OCI-LY7 (cell line): ENCODE measurements at regions not wholly inside any gene's neighbourhood (a gene's known extent, or its start where the extent isn't known, plus 50 kb on each side); places are given as distances from the start of the nearest gene placed in this dataset.

Source experiments
- BruUV-seq: library from RNA; stranded (reverse); fragments of 400-500 nt; replicated peaks from 2 replicates; lab custom pipeline; 2021; lab: Mats Ljungman, UMichigan
- CTCF ChIA-PET: fragments of 300-600 bp; sonication (Branson Sonifier 250); formaldehyde crosslinking; loops from one replicate; lab custom pipeline; 2022; ENCODE audit warnings: antibody characterized with exemption; ENCODE audit not compliant: unreplicated experiment; lab: Charles Lee
- POLR2A ChIA-PET: fragments of 300-600 bp; sonication (Branson Sonifier 250); formaldehyde crosslinking; loops from one replicate; lab custom pipeline; 2022; ENCODE audit warnings: antibody characterized with exemption; lab: Charles Lee
- DNase-seq: peaks from one replicate; pipeline ENCODE4 v3.0.0-alpha.2; 2015; ENCODE audit warnings: low spot score
- H2AFZ ChIP-seq: fragments of 200-600 bp; sonication (generic), shearing (Covaris generic); 2 replicates; pipeline ENCODE4 v1.6.1; 2014; ENCODE audit warnings: mild to moderate bottlenecking, antibody characterized with exemption, low read length, moderate library complexity
- H3K27ac ChIP-seq: fragments of 200-600 bp; sonication (generic); 2 replicates; pipeline ENCODE4 v1.5.1; 2014; ENCODE audit warnings: mixed run types, low read depth, mild to moderate bottlenecking, moderate library complexity, low read length, inconsistent platforms; ENCODE audit not compliant: poor library complexity, severe bottlenecking
- H3K36me3 ChIP-seq: fragments of 200-600 bp; sonication (generic); 2 replicates; pipeline ENCODE4 v1.6.1; 2014; ENCODE audit warnings: mild to moderate bottlenecking, antibody characterized with exemption, low read length, moderate library complexity, mixed read lengths; ENCODE audit not compliant: insufficient read depth
- H3K4me1 ChIP-seq: fragments of 200-600 bp; sonication (generic); 2 replicates; pipeline ENCODE4 v1.5.1; 2014; ENCODE audit warnings: mild to moderate bottlenecking, low read length; ENCODE audit not compliant: insufficient read depth, poor library complexity, severe bottlenecking
- H3K4me2 ChIP-seq: fragments of 200-600 bp; sonication (generic); 2 replicates; pipeline ENCODE4 v1.6.1; 2014; ENCODE audit warnings: mild to moderate bottlenecking, low read length
- H3K4me3 ChIP-seq: fragments of 200-600 bp; sonication (generic); 2 replicates; pipeline ENCODE4 v1.5.1; 2014; ENCODE audit warnings: mild to moderate bottlenecking, low read depth, low read length; ENCODE audit not compliant: poor library complexity, severe bottlenecking
- H3K79me2 ChIP-seq: fragments of 200-600 bp; sonication (generic); 2 replicates; pipeline ENCODE4 v1.6.1; 2016; ENCODE audit warnings: low read depth, mild to moderate bottlenecking, low read length, moderate library complexity, mixed read lengths; ENCODE audit not compliant: insufficient read depth
- H3K9me2 ChIP-seq: fragments of 200-600 bp; sonication (generic); 2 replicates; pipeline ENCODE4 v1.6.1; 2016; ENCODE audit warnings: mild to moderate bottlenecking, low read length, mixed read lengths; ENCODE audit not compliant: insufficient read depth
- H3K9me3 ChIP-seq: fragments of 200-600 bp; sonication (generic); 2 replicates; pipeline ENCODE4 v1.6.1; 2014; ENCODE audit warnings: mild to moderate bottlenecking, mixed run types, low read length, mixed read lengths
- H4K20me1 ChIP-seq: fragments of 200-600 bp; sonication (generic); 2 replicates; pipeline ENCODE4 v1.6.1; 2014; ENCODE audit warnings: mild to moderate bottlenecking, antibody characterized with exemption, low read length, moderate library complexity, mixed read lengths; ENCODE audit not compliant: insufficient read depth
- EZH2phosphoT487 ChIP-seq: fragments of 200-600 bp; sonication (generic); IDR thresholded peaks from 2 replicates; pipeline ENCODE4 v1.6.1; 2018; ENCODE audit warnings: low read depth, borderline replicate concordance, mild to moderate bottlenecking, mixed run types, antibody characterized with exemption, low read length, moderate library complexity, mixed read lengths
- intact Hi-C: fragments of 100-400 bp; cut with micrococcal nuclease; formaldehyde crosslinking; loops from one replicate; pipeline ENCODE4 v1.10.0; 2022; ENCODE audit not compliant: unreplicated experiment
- TF ChIP-seq, protein P1 (sequence below): fragments of 200-600 bp; sonication (generic); conservative IDR thresholded peaks from 2 replicates; pipeline ENCODE4 v1.5.1; 2014; ENCODE audit warnings: mild to moderate bottlenecking, antibody characterized with exemption, low read length, moderate library complexity, mixed read lengths

GRCh38 chr17:34116306-34116705, 138.8 kb upstream of the CCL2 start:
- Histone ChIP-seq H3K4me1 (no peaks in the 10 kb centered on the region), H3K4me3 (no peak overlapping the region), H3K27ac (no peak overlapping the region), H3K9me2 (no peaks in the 10 kb centered on the region), H3K36me3 (no peaks in the 10 kb centered on the region), H3K9me3 (no peaks in the 10 kb centered on the region), H3K4me2 (no peak overlapping the region), H2AFZ (no peak overlapping the region), H4K20me1 (no peaks in the 10 kb centered on the region), H3K79me2 (no peaks in the 10 kb centered on the region)
- ChIA-PET CTCF (no interaction called here), POLR2A (no interaction called here)
- no peak for TF ChIP-seq EZH2phosphoT487
- TF ChIP-seq, protein P1, sequence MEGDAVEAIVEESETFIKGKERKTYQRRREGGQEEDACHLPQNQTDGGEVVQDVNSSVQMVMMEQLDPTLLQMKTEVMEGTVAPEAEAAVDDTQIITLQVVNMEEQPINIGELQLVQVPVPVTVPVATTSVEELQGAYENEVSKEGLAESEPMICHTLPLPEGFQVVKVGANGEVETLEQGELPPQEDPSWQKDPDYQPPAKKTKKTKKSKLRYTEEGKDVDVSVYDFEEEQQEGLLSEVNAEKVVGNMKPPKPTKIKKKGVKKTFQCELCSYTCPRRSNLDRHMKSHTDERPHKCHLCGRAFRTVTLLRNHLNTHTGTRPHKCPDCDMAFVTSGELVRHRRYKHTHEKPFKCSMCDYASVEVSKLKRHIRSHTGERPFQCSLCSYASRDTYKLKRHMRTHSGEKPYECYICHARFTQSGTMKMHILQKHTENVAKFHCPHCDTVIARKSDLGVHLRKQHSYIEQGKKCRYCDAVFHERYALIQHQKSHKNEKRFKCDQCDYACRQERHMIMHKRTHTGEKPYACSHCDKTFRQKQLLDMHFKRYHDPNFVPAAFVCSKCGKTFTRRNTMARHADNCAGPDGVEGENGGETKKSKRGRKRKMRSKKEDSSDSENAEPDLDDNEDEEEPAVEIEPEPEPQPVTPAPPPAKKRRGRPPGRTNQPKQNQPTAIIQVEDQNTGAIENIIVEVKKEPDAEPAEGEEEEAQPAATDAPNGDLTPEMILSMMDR = no peak
- intact Hi-C loops = no loop called here
- no TSS peak for BruUV-seq
- DNase-seq = no peak

GRCh38 chr17:34117332-34117731, 137.8 kb upstream of the CCL2 start:
- no peaks in the 10 kb centered on the region for H3K36me3 ChIP-seq
- BruUV-seq = no TSS peak

DNA sequence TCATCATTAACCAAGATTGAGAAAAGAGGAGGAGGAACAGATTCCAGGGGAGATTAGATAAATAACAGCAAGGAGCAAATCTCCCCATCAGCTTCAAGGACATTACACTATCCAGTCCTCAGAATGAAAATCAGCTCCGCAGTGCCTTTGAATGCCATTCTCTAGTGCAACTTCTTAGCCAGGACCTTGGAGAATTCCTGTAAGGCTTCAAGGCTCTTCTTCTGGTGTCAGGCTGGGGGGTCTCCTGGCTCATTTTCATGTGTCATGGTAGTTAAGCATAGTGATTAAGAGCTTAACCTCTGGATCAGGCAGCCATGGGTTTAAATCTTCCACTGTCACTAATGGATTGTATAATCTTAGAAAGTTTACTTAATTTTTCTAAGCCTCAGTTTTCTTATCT, 137.3 kb upstream of the CCL2 start:
- POLR2A ChIA-PET = no interaction called here
- H3K9me3 ChIP-seq = no peaks in the 10 kb centered on the region
- no TSS peak for BruUV-seq

More at GRCh38 chr17:34117332-34117731, 137.8 kb upstream of the CCL2 start:
- TF ChIP-seq, protein P1 = no peak
- TF ChIP-seq EZH2phosphoT487 = no peak
- Histone ChIP-seq H4K20me1 (no peaks in the 10 kb centered on the region), H3K4me3 (no peak overlapping the region), H3K4me1 (no peaks in the 10 kb centered on the region), H3K27ac (no peak overlapping the region), H3K79me2 (no peaks in the 10 kb centered on the region), H3K9me3 (no peaks in the 10 kb centered on the region), H3K4me2 (no peak overlapping the region), H3K9me2 (no peaks in the 10 kb centered on the region), H2AFZ (no peak overlapping the region)
- DNase-seq = no peak
- CTCF ChIA-PET = no interaction called here
- intact Hi-C loops = no loop called here
- POLR2A ChIA-PET = no interaction called here

More for the DNA sequence above, 137.3 kb upstream of the CCL2 start:
- no peaks in the 10 kb centered on the region for H3K4me1 ChIP-seq
- H3K4me3 ChIP-seq = no peak overlapping the region
- DNase-seq = no peak
- no peak overlapping the region for H2AFZ ChIP-seq
- no peak overlapping the region for H3K27ac ChIP-seq
- H4K20me1 ChIP-seq = no peaks in the 10 kb centered on the region
- no peaks in the 10 kb centered on the region for H3K36me3 ChIP-seq
- H3K9me2 ChIP-seq = no peaks in the 10 kb centered on the region
- H3K79me2 ChIP-seq = no peaks in the 10 kb centered on the region
- CTCF ChIA-PET = interaction anchor here (0.6 kb wide), 1 partner anchor 20 kb away, joined by 4 read pairs; no protein-coding TSS in a partner anchor
- no peak for TF ChIP-seq EZH2phosphoT487
- TF ChIP-seq, protein P1 = no peak
- no peak overlapping the region for H3K4me2 ChIP-seq
- intact Hi-C loops = no loop called here
